ENCODE measurements at regions not wholly inside any gene's neighbourhood (a gene's known extent, or its start where the extent isn't known, plus 50 kb on each side); places are given as distances from the start of the nearest gene placed in this dataset.
"Not testable (repeated sequence)": the region's sequence is repeated elsewhere in the genome, so short reads cannot be mapped to it uniquely, and the experiment has no call there.

- DNase-seq (ENCODE audit: low read depth in 2 of 2) = no peak
Observed at GRCh38 chr10:80750268-80750667, 212.6 kb downstream of the SH2D4B start.

- DNase-seq (ENCODE audit: low read depth in 2 of 2) = no peak
Observed at GRCh38 chr10:80751940-80752339, 214.2 kb downstream of the SH2D4B start.

- DNase-seq (ENCODE audit: low read depth in 2 of 2) = no peak
Observed at GRCh38 chr10:80753612-80754011, 215.9 kb downstream of the SH2D4B start.

- no peak for DNase-seq (ENCODE audit: low read depth in 2 of 2)
Observed at GRCh38 chr10:80755893-80756292, 218.2 kb downstream of the SH2D4B start.

GRCh38 chr10:80759693-80760092 lies 222.0 kb downstream of the SH2D4B start:
- DNase-seq (ENCODE audit: low read depth in 2 of 2) = no peak

- DNase-seq (ENCODE audit: low read depth in 2 of 2) = no peak
Observed at GRCh38 chr10:80760914-80761371, 223.2 kb downstream of the SH2D4B start.

- DNase-seq (ENCODE audit: low read depth in 2 of 2) = no peak
Observed at GRCh38 chr10:80767963-80768362, 230.3 kb downstream of the SH2D4B start.

GRCh38 chr10:80769700-80770160 lies 232.0 kb downstream of the SH2D4B start:
- DNase-seq (ENCODE audit: low read depth in 2 of 2) = no peak

- DNase-seq (ENCODE audit: low read depth in 2 of 2) = no peak
Observed at GRCh38 chr10:80770239-80770638, 232.5 kb downstream of the SH2D4B start.

- DNase-seq (ENCODE audit: low read depth in 2 of 2) = no peak
Observed at GRCh38 chr10:80771285-80771684, 233.6 kb downstream of the SH2D4B start.

GRCh38 chr10:80771902-80772555 lies 234.3 kb downstream of the SH2D4B start:
- DNase-seq (ENCODE audit: low read depth in 2 of 2) = no peak

- no peak for DNase-seq (ENCODE audit: low read depth in 2 of 2)
Observed at GRCh38 chr10:80772596-80772995, 234.9 kb downstream of the SH2D4B start.

GRCh38 chr10:80784695-80785094 lies 247.0 kb downstream of the SH2D4B start:
- DNase-seq (ENCODE audit: low read depth in 2 of 2) = no peak

GRCh38 chr10:80786322-80786721 lies 248.6 kb downstream of the SH2D4B start:
- DNase-seq (ENCODE audit: low read depth in 2 of 2) = no peak

- no peak for DNase-seq (ENCODE audit: low read depth in 2 of 2)
Observed at GRCh38 chr10:80787952-80788351, 250.2 kb downstream of the SH2D4B start.

GRCh38 chr10:80794994-80795393 lies 257.3 kb downstream of the SH2D4B start:
- DNase-seq (ENCODE audit: low read depth in 2 of 2) = no peak

GRCh38 chr10:80805343-80806020 lies 267.8 kb downstream of the SH2D4B start:
- no peak for DNase-seq (ENCODE audit: low read depth in 2 of 2)

GRCh38 chr10:80814147-80814652 lies 276.5 kb downstream of the SH2D4B start:
- no peak for DNase-seq (ENCODE audit: low read depth in 2 of 2)

- no peak for DNase-seq (ENCODE audit: low read depth in 2 of 2)
Observed at GRCh38 chr10:80829151-80829550, 291.4 kb downstream of the SH2D4B start.

GRCh38 chr10:80829562-80829961 lies 291.9 kb downstream of the SH2D4B start:
- no peak for DNase-seq (ENCODE audit: low read depth in 2 of 2)

- not testable (repeated sequence) for DNase-seq (ENCODE audit: low read depth in 2 of 2)
Observed at GRCh38 chr10:80832693-80833092, 295.0 kb downstream of the SH2D4B start.

- DNase-seq (ENCODE audit: low read depth in 2 of 2) = no peak
Observed at GRCh38 chr10:80855348-80855971, 317.8 kb downstream of the SH2D4B start.

GRCh38 chr10:80856186-80856585 lies 318.5 kb downstream of the SH2D4B start:
- no peak for DNase-seq (ENCODE audit: low read depth in 2 of 2)
